ENCODE measurements at regions not wholly inside any gene's neighbourhood (a gene's known extent, or its start where the extent isn't known, plus 50 kb on each side); places are given as distances from the start of the nearest gene placed in this dataset.

DNA sequence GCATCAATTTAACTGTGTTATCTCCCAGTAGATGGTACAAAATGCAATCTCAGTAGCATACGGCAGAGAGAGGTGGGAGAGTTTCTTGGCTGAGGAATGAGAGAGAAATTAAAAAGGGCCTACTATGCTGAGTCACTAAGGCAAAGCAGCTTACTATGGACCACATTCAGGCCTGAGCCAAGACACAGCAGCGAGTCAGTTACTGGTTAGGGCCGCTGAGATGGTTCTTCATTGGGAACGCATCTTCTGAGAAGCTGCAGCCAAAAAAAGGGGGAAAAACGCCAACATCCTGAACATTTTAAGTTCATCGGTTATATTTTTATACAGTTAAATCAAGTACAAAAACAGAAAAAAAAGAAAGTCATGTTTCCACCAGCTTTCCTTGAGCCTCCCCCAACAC lies 61.1 kb upstream of the BDNF start:
- TF ChIP-seq, protein P1, sequence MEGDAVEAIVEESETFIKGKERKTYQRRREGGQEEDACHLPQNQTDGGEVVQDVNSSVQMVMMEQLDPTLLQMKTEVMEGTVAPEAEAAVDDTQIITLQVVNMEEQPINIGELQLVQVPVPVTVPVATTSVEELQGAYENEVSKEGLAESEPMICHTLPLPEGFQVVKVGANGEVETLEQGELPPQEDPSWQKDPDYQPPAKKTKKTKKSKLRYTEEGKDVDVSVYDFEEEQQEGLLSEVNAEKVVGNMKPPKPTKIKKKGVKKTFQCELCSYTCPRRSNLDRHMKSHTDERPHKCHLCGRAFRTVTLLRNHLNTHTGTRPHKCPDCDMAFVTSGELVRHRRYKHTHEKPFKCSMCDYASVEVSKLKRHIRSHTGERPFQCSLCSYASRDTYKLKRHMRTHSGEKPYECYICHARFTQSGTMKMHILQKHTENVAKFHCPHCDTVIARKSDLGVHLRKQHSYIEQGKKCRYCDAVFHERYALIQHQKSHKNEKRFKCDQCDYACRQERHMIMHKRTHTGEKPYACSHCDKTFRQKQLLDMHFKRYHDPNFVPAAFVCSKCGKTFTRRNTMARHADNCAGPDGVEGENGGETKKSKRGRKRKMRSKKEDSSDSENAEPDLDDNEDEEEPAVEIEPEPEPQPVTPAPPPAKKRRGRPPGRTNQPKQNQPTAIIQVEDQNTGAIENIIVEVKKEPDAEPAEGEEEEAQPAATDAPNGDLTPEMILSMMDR (IDR thresholded peaks at IDR 0.05; ENCODE audit: low read length) = no peak
- no peak for TF ChIP-seq EZH2 (optimal IDR thresholded peaks at IDR 0.05; ENCODE audit: low read depth, low read length)
- TF ChIP-seq EZH2phosphoT487 (IDR thresholded peaks at IDR 0.05; ENCODE audit: low read length) = no peak

All from MM.1S (cell line).